Lower lobe of right lung (tissue), 2 donors: ENCODE measurements at regions not wholly inside any gene's neighbourhood (a gene's known extent, or its start where the extent isn't known, plus 50 kb on each side); places are given as distances from the start of the nearest gene placed in this dataset.

ENCODE experiments used
- ATAC-seq, 2 donors: fragments of 200-7000 bp; cut with Tn5 transposase; one replicate each; pipeline ENCODE4 v1.9.1; 2020 to 2022; ENCODE audit warnings: mild to moderate bottlenecking in 2 of 2, moderate library complexity in 2 of 2
- DNase-seq: peaks from one replicate; pipeline ENCODE4 v3.0.0-alpha.2; 2020
- H3K27ac ChIP-seq: fragments of 200-600 bp; one replicate; pipeline ENCODE4 v1.8.0; 2022
- H3K27me3 ChIP-seq: fragments of 200-600 bp; one replicate; pipeline ENCODE4 v1.8.0; 2022; ENCODE audit warnings: low read depth
- H3K36me3 ChIP-seq: fragments of 200-600 bp; one replicate; pipeline ENCODE4 v1.8.0; 2022; ENCODE audit warnings: mild to moderate bottlenecking
- H3K4me1 ChIP-seq: fragments of 200-600 bp; one replicate; pipeline ENCODE4 v1.8.0; 2022
- H3K4me3 ChIP-seq: fragments of 200-600 bp; one replicate; pipeline ENCODE4 v1.8.0; 2022; ENCODE audit warnings: mild to moderate bottlenecking
- H3K9me3 ChIP-seq: fragments of 200-600 bp; one replicate; pipeline ENCODE4 v1.8.0; 2022
- CTCF ChIP-seq: fragments of 200-600 bp; IDR thresholded peaks from one replicate; pipeline ENCODE4 v1.8.0; 2022; ENCODE audit warnings: antibody characterized with exemption, mild to moderate bottlenecking
- intact Hi-C: fragments of 100-400 bp; cut with DNase I; formaldehyde crosslinking; loops from one replicate; pipeline ENCODE4 v1.11.0; 2022
- donor health status: DM: no; HTN: yes; CAD: no; lungs with severe emphysema.

- no peak overlapping the region for H3K4me3 ChIP-seq
- TF ChIP-seq CTCF = no peak
- no peaks in the 10 kb centered on the region for H3K9me3 ChIP-seq
- intact Hi-C loops = no loop called here
- ATAC-seq (no peak), DNase-seq (no peak)
- no peaks in the 10 kb centered on the region for H3K36me3 ChIP-seq
- no peaks in the 10 kb centered on the region for H3K27me3 ChIP-seq
- no peak overlapping the region for H3K27ac ChIP-seq
- no peaks in the 10 kb centered on the region for H3K4me1 ChIP-seq
These were observed 269.3 kb upstream of the ANO3 start for GRCh38 chr11:26062660-26063059.

- no peak for ATAC-seq
These were observed 268.0 kb upstream of the ANO3 start for GRCh38 chr11:26063915-26064314.

GRCh38 chr11:26065944-26066343 lies 266.0 kb upstream of the ANO3 start:
- TF ChIP-seq CTCF = no peak
- Histone ChIP-seq H3K4me1 (no peaks in the 10 kb centered on the region), H3K27me3 (no peaks in the 10 kb centered on the region), H3K9me3 (no peaks in the 10 kb centered on the region), H3K27ac (no peak overlapping the region), H3K4me3 (no peak overlapping the region), H3K36me3 (no peaks in the 10 kb centered on the region)
- intact Hi-C loops = no loop called here
- DNase-seq = no peak
- ATAC-seq = no peak

More at GRCh38 chr11:26063915-26064314, 268.0 kb upstream of the ANO3 start:
- intact Hi-C loops = no loop called here
- DNase-seq = no peak
- TF ChIP-seq CTCF = no peak
- no peaks in the 10 kb centered on the region for H3K4me1 ChIP-seq
- no peaks in the 10 kb centered on the region for H3K9me3 ChIP-seq
- H3K4me3 ChIP-seq = no peak overlapping the region
- H3K36me3 ChIP-seq = no peaks in the 10 kb centered on the region
- no peak overlapping the region for H3K27ac ChIP-seq
- no peaks in the 10 kb centered on the region for H3K27me3 ChIP-seq

- no peak overlapping the region for H3K4me3 ChIP-seq
- intact Hi-C loops = no loop called here
- no peaks in the 10 kb centered on the region for H3K4me1 ChIP-seq
- no peaks in the 10 kb centered on the region for H3K9me3 ChIP-seq
- DNase-seq (no peak), ATAC-seq (no peak)
- no peaks in the 10 kb centered on the region for H3K27me3 ChIP-seq
- no peaks in the 10 kb centered on the region for H3K36me3 ChIP-seq
- no peak for TF ChIP-seq CTCF
- H3K27ac ChIP-seq = no peak overlapping the region
These were observed 261.1 kb upstream of the ANO3 start for GRCh38 chr11:26070714-26071380.

- no peak overlapping the region for H3K27ac ChIP-seq
- DNase-seq (no peak), ATAC-seq (no peak)
- H3K27me3 ChIP-seq = no peaks in the 10 kb centered on the region
- intact Hi-C loops = no loop called here
- H3K4me1 ChIP-seq = no peaks in the 10 kb centered on the region
- H3K4me3 ChIP-seq = no peak overlapping the region
- H3K36me3 ChIP-seq = no peaks in the 10 kb centered on the region
- no peaks in the 10 kb centered on the region for H3K9me3 ChIP-seq
- TF ChIP-seq CTCF = no peak
These were observed 259.2 kb upstream of the ANO3 start for GRCh38 chr11:26072614-26073153.
